HUDEP-2 (cell line): ENCODE measurements at regions not wholly inside any gene's neighbourhood (a gene's known extent, or its start where the extent isn't known, plus 50 kb on each side); places are given as distances from the start of the nearest gene placed in this dataset.

Source experiments
- DNase-seq, 76 experiments: peaks; one replicate each; lab custom pipeline; 2025; ENCODE audit not compliant: unreplicated experiment in 76 of 76; lab: John Stamatoyannopoulos, UW

DNA sequence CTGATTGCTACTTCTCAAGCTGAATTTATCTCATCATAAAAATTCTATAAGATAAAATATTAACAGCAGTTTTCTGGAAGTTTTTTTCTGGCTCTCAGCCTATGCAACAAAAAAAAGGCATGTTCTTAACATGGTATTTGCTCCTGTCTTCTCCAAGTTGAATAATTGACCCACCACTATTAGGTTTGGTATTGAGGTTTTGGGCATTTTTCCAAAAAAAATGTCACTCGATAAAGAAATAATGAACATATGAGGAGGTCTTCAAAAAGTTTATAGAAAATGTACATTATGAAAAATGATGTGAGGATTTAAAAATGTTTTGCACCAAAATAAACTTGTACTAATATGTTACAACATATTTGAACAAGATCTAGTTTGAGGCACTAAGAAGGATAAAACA lies 808.6 kb upstream of the RAG2 start:
- DNase-seq, result no peak

DNA sequence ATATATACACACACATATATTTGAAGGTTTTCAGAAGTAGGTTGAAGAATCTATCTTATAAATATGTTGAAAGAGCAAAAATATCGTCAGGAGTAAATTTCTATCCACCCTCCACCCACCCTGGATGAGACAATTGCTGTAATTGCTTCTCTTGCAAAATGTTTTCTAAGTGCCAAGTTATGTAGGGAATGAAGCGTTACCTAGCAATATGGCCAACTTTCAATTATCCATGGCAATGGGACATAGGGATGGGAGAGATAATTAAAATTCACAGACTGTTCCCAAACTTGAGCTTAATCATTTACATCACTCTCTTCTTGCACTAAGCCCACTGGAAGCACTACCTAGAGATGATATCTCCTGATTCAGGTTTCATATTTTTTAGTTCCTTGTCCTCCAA lies 806.2 kb upstream of the RAG2 start:
- DNase-seq, result no peak

DNA sequence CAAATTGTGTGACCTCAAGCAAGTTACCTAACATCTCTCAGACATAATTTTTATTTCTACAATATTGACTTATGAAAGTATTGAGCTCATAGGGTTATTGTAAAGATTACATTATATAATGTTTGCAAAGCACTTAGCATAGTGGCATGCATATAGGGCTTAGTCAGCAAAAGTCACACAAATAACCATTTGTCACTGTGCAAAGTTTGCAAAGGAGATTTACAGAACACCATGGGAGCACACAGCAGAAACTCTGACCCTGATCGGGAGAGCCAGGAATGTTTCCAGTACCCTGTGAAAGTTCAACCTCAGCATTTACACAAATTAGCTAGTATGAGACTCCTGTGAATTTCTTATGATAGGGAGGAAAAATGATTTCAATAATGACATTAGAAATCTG lies 804.6 kb upstream of the RAG2 start:
- DNase-seq, result no peak

DNA sequence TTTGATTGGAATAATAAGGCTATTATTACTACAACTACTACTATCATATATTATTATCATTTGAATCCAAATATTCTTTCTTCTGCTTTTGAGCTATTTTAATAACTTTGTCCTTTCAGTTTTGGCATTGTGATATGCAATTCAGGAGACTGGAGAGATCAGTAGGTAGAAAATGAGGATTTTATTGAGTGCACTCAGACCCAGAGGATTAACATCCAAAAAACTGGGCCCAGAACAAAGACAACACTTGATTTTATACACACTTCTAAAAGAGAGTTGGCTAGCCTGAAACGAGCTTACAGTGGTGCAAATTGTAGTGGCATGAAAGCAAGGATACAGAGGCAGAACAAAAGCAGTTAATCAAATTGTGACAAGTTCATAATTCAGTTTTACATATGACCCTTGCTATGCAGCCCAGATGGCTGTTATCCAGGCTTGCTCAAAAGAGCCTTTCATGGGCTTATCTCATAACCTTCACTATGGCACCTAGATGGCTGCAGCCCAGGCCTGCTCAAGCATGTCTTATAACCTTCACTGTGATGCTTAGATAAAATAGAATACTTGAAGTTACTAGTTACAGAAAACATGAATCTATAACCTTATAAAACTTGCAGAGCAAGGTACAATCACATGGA lies 796.3 kb upstream of the RAG2 start:
- no peak for DNase-seq

DNA sequence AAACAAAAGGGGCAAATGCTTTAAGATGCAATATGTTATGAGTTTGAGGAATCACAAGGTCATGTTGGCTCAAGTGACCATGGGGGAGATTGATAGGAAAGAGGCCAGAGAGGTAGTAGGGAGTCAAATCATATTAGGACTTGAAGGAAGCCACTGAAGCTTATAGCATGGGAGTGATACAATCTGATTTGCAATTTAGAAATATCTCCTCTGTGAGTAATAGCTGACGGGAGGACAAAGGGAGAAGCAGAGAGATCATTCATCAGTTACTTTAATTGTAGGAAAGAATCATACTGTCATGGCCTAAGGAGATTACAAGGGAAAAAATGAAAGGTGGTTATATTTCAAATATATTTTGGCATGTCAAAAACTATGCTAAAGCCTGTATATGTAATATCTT lies 793.6 kb upstream of the RAG2 start:
- DNase-seq, result no peak

DNA sequence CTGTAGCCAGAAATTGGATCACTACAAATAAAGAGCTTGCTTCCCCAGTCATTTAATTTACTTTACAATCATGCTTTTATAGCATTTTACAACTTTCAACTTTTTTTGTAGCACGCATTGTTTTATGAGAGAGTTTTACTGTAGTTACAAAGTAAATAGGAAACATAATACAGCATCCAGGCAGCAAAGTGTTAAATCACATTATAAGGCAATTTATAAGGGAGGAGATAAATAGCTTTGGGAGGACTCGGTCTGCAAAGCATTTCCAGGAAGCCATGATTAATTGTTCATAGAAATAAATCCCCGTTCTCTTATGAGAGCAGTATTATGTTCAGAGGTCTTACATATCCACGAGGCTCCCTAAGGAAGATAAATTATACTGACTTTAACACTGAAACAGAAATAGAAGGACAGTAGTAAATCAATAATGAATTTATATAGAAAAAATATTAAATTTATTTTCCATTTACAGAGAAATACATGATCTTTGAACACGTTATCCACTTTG lies 792.6 kb upstream of the RAG2 start:
- no peak for DNase-seq

DNA sequence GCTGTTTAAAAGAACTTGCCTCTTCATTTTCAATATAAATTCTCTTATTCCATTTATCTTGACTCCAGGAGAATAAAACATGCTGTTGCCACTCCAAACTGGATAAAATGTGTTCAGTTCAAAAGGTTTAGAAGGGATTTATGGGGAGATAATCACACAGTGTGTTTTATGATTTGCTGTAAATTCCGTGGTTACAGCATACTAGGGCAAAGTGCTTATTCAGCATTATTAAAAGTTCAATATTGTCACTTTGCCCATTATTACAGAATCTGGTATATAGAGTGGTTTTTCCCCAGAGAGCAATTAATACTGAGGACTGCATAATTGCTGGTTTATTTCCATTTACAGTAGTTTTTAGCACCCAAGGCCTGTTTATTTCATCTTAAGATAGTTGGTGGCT lies 780.9 kb upstream of the RAG2 start:
- no peak for DNase-seq

DNA sequence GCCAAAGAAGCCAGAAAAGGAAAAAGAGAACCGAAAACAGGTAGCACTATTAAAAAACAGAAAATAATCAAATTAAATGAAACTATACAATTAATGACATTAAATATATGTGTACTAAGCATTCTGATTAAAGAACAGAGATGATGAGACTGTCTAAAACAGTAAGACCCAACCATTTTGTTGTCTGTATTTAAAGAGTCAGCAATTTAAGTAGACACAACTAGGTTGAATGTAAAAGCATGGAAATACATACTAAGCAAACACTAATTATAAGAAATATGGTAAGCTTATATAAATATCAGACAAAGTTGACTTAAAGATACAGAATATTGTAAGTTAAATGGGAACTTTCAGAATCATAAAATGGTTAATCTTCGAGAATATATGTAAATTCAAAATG lies 774.6 kb upstream of the RAG2 start:
- DNase-seq, result no peak

DNA sequence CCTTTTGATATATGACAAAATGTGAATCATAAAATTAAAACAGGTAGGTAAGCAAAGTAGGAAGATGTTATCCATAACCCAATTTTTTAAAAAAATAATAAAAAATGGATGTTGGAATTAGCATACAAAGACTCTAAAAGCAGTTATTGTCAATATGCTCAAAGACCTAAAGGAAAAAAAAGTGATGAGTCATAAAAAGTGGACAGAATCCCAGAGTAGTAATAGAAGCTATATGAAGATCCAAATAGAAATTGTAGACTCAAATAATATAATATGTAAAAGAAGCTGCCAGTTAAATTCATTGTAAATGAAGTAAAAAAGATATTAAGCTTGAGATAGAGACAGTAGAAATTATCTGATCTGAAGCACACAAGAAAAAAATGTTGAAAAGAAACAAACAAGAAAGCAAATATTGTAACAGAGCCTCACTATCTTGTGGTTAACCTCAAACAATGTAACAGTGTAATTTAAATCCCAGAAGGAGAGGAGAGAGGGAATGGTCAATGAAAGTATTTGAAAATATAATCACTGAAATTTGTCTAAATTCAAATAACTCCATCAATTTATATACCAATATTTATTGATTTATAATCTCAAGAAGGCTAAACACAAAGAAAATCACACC lies 773.4 kb upstream of the RAG2 start:
- peak in 1 of 76 experiments; percentile 5 for DNase-seq

DNA sequence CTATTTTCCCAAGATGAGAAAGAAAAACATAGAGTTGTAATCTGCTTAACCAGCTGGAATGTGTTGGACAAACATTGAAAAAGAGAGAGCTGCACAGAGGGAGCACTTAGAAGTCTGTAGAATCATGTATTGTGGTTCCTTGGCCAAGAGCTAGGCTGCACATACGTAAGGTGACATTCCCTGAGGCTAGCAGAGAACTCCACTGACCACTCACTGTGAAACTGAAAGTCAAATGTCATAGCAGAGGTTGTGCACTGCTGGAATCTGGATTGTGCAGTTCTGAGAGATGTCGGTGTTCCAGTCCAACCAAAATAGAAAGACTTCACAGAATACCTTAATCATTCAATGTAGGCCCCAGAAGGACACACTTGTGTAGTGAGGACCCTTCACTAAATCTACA lies 772.8 kb upstream of the RAG2 start:
- DNase-seq, result no peak

DNA sequence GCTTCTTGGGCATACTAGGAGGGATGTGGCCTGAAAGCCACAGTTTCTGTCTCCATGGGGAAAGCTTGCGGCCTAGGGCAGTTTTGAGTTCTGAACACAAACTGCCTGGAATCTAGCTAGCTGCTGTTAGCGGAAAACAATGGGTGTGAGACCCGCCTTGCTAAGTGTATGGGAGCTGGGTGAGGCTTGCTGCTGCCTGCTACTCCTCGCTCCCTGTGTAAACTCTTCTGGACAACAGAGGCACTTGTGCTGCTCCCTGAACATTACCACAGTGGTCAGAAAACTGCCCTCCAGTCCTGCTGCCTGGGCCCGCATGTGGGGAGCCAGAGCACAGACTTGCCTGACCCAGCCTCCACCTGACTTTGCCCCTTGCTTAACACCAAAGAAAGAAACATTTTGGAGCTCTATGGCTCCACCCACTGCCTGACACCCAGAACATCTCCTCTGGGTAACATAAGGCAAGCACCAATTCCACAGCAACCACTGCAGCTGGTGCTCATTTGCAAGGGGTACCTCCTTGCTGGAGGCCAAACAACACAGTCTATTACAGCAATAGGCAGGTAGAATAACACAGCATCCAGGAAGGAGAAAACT lies 766.3 kb upstream of the RAG2 start:
- peak in 1 of 76 experiments; percentile 2 for DNase-seq

DNA sequence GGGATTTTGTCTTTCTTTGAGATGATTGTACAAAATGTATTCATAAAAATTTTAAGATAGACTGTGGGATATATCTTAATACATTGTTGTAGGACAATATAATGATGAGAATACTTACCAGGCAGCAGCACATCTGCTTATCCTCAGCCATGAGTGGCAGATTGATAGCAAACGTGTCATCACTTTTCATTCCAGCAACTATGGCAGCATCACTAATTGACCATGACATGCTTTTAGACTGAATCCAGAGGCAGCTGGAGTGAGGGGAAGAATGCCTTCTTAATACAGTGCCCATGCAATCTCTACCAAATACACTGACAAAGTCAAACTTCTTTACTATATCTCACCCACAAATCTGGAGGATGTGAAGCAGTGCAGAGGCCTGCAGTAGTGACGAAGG lies 755.2 kb upstream of the RAG2 start:
- DNase-seq, result no peak

DNA sequence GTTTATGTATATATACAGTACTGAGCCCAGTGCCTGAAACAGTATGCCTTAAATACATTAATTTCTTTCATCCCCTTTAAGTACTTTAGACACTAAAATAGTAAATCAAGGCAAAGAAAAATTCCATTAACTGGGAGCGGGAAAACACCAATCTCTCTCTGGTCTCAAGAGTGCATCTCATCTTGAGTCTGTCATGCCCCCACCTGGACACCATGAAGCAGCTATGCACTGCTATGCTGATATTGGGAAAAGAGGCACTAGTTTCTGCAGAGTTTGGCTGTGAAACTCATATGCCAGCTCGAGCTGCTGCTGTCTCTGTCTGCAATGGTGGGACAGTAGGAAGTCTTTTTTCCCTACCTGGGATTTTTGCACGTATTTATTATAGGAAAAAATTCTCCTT lies 754.4 kb upstream of the RAG2 start:
- peak in 7 of 76 experiments; percentile 0 to 8 (median 1) for DNase-seq

DNA sequence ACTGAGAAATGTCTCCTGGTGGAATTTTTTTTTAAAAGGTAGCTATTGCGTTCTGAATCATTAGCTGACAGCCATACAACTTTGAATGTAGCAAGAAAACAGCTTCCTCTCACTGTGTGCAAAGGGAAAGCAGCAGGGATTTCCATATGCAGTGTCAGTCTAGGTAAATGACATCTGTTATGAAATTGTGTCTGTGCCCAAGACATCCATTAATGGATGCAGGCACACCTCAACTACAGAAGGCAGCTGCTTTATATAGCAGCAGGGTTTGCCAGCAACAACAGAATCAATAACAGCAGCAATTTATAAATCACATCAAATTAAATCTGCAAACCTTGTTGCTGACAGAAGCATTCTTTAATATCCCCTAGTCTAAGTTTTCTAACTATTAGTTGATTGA lies 745.3 kb upstream of the RAG2 start:
- no peak for DNase-seq

DNA sequence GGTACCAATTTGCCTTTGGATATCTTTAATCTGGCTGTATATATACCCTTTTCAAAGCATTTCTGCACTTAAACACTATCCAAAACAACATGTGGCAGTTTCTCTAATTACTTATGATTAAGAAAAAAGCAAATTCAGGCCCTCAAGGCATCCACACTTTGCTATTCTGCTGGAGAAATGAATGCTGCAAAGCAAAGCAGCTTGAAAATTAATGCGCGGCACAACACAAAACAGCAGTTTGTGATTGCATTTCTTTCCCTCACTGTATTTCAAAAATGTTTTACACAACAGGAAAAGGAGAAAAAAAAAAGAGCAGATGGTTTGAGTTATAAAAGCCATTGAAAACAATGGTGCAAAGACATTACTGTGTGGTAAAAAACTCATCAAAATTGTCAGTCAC lies 738.4 kb upstream of the RAG2 start:
- no peak for DNase-seq

DNA sequence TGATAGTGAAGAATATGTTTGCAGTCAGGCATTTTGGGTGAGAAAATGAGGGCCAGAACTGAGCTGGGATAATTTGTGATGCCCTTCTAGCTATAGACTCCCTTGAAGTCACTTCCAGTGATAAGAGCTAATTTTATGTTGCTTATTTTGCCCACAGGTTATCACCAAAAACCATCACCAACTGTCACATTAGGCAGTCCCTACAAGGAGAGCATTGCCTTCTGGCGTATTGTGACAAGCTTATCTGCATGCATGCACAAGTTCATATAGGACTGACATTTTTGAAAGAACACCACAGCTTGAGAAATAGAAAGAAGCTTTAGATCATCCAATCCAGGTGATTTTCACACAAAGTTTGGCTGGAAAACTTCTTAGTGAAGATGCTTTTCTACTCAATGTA lies 735.3 kb upstream of the RAG2 start:
- peak in 70 of 76 experiments; percentile 2 to 94 (median 65) for DNase-seq

DNA sequence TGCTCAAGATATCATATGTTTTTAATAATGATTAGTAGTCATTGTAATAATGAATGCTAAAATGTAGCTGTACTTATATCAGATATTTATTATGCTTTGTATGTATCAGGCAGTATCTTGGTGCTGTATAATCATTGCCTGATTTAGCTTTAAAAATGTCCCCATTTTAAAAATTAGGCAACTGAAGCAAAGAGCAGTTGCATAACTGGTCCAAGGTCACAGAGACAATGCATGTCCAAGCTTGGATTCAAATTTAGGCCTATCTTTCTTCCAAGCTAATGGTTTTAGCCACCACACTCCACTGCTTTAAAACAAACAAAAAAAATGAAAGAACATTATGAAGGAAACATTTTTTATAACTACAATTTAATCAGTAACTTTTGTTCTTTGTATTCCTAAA lies 725.8 kb upstream of the RAG2 start:
- no peak for DNase-seq

DNA sequence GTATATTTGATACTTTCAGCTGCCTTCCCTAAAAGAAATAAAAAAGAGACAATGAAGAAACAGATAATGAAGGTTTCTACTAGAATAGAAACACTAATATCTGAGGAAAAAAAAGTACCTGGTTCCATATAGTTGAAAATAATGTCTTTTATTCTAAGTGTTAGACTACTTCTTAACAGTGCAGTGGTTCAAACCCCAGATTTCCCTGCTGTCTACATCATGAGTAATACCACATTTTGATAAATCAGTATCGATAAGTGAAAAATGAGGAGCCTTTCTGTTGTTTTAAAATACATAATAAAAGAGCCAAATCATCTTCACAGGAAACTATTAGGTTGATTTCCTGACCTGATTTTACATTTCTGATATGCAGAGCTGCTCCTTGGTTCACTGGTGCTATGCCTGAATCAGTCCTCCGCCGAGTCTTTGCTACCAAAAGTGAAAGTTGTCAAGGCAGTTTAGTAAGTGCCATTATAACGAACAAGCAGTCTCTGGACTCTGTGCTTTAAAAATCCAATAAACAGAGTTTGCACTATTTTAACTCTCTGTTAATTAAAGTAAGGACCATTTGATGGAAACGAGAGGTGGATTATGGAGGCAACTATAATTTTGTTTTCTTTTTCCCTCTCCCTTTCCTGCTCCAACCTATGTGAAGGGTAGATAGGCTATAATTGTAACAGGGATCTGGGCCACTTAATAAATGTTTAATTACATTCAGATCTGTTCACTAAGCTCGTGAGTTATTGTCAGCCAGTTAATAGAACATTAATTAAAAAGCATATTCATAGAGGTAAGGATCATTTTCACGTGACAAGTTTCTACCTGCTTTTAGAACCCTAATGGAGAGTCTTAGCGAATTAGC lies 724.5 kb upstream of the RAG2 start:
- DNase-seq, result no peak

DNA sequence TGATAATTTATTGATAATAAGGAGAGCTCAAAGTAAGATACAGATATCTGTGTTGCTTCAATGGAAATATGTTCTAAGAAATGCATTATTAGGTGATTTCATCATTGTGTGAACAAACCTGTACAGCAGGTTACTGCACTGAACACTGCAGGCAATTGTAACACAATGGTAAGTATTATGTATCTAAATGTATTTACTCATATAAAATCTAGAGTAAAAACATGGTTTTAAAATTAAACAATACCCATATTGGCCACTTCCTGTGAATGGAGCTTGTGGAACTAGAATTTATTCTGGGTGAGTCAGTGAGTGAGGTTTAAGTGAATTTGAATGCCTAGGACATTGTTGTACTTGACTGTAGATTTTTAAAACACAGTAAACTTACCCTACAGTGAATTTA lies 722.9 kb upstream of the RAG2 start:
- DNase-seq, result no peak

DNA sequence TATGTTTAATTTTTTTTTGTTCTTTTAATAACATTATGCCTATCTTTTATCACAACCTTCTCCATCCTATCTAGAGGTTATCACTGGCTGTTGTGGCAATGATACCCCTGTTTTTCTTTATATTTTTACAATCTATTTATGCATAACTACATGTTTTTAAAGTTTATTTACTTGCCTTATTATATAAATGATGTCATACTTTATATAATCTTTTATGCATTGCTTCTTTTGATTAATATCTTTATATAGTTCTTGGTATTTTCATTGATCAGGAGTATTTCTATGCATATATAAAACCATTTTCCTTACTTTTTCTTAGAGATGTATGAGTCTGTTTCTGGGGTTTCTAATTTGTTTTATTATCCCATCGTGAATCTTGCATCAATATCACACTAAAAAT lies 719.8 kb upstream of the RAG2 start:
- DNase-seq, result no peak

DNA sequence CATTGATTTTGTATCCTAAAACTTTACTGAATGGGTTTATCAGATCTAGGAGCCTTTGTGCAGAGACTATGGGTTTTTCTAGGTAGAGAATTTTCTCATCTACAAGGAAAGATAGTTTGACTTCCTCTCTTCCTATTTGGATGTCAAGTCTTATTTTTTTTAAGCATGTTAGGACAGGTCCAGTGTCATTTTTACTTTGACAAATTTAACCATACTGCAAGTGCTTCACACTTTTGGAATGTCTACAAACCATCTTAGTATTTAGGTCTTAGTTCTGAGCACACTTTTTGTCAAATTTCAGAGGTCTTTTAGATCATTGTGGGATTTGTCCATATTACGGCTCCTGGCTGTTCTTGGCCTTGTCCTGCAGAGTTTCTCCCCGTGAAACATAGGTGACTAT lies 715.2 kb upstream of the RAG2 start:
- no peak for DNase-seq
